Spinal cord (tissue), 9 donors: ENCODE measurements at regions not wholly inside any gene's neighbourhood (a gene's known extent, or its start where the extent isn't known, plus 50 kb on each side); places are given as distances from the start of the nearest gene placed in this dataset.

Experiments
- DNase-seq, 6 donors: peaks; one replicate each; pipeline versions ENCODE4 v3.0.0 to v3.0.0-alpha.2; 2013 to 2015; ENCODE audit warnings: low spot score in 6 of 6, low read depth in 4 of 6
- H3K27ac ChIP-seq: one replicate; pipeline ENCODE4 v1.5.1; 2013; ENCODE audit warnings: low read depth, low read length, control low read depth
- H3K27me3 ChIP-seq: one replicate; pipeline ENCODE4 v1.6.1; 2013; ENCODE audit warnings: low read length; ENCODE audit not compliant: control insufficient read depth, insufficient read depth
- H3K36me3 ChIP-seq: one replicate; pipeline ENCODE4 v1.6.1; 2013; ENCODE audit warnings: low read length; ENCODE audit not compliant: control insufficient read depth, insufficient read depth
- H3K4me1 ChIP-seq: one replicate; pipeline ENCODE4 v1.6.1; 2013; ENCODE audit warnings: low read length; ENCODE audit not compliant: control insufficient read depth, insufficient read depth
- H3K4me3 ChIP-seq: one replicate; pipeline ENCODE4 v1.5.1; 2013; ENCODE audit warnings: low read depth, low read length, control low read depth
- H3K9me3 ChIP-seq: one replicate; pipeline ENCODE4 v1.6.1; 2013; ENCODE audit warnings: low read length; ENCODE audit not compliant: control insufficient read depth, insufficient read depth
- WGBS: methylation state at CpG from one replicate; pipeline ENCODE4 v1.1.5; 2013; ENCODE audit warnings: missing lambda C conversion rate; ENCODE audit not compliant: insufficient coverage; 5-methylcytosine and 5-hydroxymethylcytosine counted together
- donor health status: healthy.

DNA sequence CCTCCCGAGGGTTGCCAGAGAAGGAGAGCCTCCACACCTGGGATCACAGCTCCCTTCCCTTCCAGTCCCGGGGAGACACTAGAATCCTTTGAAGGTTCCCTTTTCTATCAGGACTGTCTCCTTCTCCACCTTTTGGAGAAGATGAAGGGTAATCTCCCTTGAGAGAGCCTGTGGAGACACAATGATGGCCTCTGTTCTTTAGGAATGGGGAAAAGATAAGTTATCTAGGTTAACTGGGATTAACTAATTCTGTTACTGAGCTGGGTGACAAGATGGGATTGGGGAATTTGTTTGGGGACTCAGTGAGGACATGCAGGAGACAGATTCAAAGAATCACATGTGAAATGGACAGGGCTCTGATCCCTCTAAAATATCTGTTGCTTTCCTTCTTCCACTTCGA is 181.1 kb upstream of the BMPER start:
- Histone ChIP-seq H3K4me1 (peaks cover 15% of the 10 kb centered on the region), H3K4me3 (no peak overlapping the region), H3K9me3 (no peaks in the 10 kb centered on the region), H3K27me3 (peaks cover 2% of the 10 kb centered on the region), H3K36me3 (peaks cover 2% of the 10 kb centered on the region), H3K27ac (no peak overlapping the region)
- WGBS, result 86% methylated on average over 1 of the region's 3 CpGs
- DNase-seq, result no peak

DNA sequence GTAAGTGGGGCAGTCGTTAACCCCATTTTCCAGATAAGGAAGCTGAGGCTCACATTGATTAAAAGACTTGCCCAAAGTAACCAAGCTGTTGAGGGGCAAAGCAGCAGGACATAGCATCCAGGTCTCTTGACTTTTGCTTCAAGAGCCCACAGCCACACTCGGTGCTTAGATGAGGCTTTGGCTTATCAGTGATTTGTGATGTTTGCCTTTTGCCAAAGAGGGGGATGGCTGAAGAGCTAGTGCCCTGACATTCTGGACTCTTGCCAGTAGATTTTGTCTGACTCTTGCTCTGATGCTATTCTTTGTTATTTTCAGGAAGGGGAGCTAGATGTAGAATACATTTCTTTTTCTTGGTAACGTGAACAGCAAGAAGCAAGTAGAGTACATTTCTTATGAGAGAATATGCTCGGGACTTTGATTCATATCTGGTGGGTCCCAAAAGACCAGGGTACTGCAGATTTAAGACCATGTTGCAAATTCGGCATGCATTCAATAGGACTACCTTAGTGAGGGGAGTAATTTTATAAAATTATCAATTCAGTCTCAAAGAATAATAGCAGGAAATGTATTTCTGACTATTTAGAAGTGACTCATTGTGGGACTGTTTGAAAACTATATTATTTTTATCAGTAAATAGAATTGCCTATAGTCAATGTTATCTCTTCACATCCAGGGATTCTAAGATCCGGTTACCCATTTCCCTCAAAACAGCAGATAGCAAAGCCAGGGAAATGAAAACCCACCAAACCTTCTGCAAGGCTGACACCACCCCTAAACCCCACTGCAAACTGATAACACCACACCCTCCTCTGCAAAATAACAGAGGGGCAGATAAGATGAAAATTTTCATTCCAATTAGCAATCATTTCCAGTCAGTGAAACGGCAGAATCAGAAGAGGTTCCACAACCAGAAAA is 180.0 kb upstream of the BMPER start:
- Histone ChIP-seq H3K9me3 (no peaks in the 10 kb centered on the region), H3K36me3 (peaks cover 2% of the 10 kb centered on the region), H3K4me1 (peaks cover 16% of the 10 kb centered on the region), H3K27ac (no peak overlapping the region), H3K4me3 (no peak overlapping the region), H3K27me3 (peaks cover 2% of the 10 kb centered on the region)
- WGBS, result 87% methylated on average over 4 of the region's 7 CpGs
- no peak for DNase-seq

DNA sequence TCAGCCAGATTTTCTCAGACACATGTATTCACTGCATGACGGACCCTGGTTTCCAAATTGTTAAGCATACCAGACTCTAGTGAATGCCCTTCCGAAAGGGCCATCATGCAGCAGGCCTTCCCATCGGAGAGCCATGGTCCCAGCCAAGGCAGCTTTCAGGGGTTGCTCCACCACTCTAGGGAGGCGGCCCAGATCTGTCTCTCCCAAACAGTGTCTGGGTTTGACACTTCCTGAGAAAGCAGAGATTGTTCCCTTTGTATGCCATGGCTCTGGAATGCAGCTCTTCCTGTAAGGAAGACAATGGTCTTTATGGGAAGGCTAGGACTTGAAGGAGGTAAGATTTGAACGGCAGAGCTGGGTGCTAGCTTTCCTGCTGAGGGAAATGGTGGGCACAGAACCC is 178.8 kb upstream of the BMPER start:
- Histone ChIP-seq H3K27ac (no peak overlapping the region), H3K4me3 (no peak overlapping the region), H3K4me1 (peaks cover 16% of the 10 kb centered on the region), H3K36me3 (peaks cover 2% of the 10 kb centered on the region), H3K9me3 (no peaks in the 10 kb centered on the region), H3K27me3 (peaks cover 2% of the 10 kb centered on the region)
- no peak for DNase-seq
- WGBS, result 69% methylated on average over 5 of the region's 5 CpGs

DNA sequence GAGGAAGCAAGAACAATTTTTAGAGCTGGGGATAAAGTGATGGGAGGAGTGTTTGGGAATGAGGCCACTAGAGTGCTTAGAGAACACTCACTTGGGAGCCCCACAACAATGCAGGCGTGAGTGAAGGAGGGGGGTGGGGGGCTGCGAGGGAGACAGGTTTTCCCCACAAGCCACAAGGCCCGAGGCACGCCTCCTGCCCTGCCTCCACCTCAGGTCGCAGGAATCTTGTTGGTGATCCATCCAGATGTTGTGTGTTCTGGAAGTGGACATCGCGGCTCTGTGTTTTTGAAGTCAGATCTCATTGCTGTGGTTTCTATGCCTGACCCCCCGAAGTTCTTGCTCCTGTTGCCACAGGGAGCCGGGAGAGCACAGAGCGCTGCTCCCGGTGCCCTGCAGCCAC is 178.0 kb upstream of the BMPER start:
- 68% methylated on average over 11 of the region's 11 CpGs for WGBS
- no peak overlapping the region for H3K27ac ChIP-seq
- no peak overlapping the region for H3K4me3 ChIP-seq
- no peaks in the 10 kb centered on the region for H3K9me3 ChIP-seq
- H3K36me3 ChIP-seq, result peaks cover 2% of the 10 kb centered on the region
- peaks cover 14% of the 10 kb centered on the region for H3K4me1 ChIP-seq
- H3K27me3 ChIP-seq, result peaks cover 2% of the 10 kb centered on the region
- DNase-seq, result no peak

DNA sequence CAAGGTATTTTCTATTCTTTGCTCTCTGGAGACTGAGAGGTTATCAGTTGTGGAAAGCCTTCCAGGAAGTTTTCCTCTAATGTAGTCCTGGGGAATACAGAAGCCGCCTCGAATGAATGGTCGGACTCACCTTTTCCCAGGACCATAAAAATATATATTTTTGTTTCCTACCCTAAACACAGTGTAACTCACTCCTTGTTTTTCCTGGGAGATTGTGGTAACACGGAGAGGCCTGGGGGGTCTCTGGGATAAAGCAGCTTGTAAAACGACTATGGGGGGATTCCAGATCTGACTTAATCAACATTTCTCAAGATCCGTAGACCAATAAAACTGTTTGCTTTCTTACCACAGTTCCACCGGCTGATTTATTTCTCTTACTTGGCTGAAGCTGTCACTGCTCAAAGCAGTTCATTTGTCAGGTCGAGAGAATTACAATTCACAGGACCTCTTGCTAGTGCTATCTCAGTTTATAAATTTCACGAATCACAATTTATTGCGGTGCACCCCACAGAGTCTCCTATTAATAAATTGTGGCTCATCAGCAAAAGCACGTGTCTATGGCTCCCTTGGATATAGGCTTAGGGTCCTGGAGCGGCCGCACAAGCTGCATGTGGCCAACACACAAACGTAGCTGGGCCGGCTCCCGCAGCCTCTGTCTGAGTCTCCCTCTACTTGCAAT is 176.3 kb upstream of the BMPER start:
- Histone ChIP-seq H3K27ac (no peak overlapping the region), H3K36me3 (no peaks in the 10 kb centered on the region), H3K27me3 (peaks cover 2% of the 10 kb centered on the region), H3K4me1 (peaks cover 13% of the 10 kb centered on the region), H3K4me3 (no peak overlapping the region), H3K9me3 (no peaks in the 10 kb centered on the region)
- 33% methylated on average over 11 of the region's 16 CpGs for WGBS
- DNase-seq, result peak in 2 of 6 donors; percentile 6 to 82

DNA sequence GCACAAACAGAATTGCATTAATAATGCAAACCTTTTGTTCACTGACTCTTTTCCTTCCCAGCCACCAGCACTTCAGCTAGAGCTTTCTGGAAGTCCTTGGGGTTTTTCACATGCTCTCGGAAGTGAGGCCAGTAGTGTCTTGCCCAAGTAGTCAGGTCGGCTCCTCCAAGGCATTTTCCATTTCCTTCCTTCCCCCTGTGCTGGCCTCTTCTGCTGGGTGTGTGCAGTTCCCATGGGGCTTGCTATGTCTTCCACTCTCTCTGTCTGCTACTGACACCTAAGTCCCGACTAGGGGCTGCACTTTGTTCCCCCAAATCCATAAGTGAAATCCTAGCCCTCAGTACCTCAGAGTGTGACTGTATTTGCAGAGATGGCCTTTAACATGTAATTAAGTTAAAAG is 175.6 kb upstream of the BMPER start:
- Histone ChIP-seq H3K4me1 (peaks cover 13% of the 10 kb centered on the region), H3K36me3 (no peaks in the 10 kb centered on the region), H3K9me3 (no peaks in the 10 kb centered on the region), H3K4me3 (no peak overlapping the region), H3K27me3 (peaks cover 2% of the 10 kb centered on the region), H3K27ac (no peak overlapping the region)
- 66% methylated on average over 3 of the region's 3 CpGs for WGBS
- DNase-seq, result peak in 1 of 6 donors; percentile 20

DNA sequence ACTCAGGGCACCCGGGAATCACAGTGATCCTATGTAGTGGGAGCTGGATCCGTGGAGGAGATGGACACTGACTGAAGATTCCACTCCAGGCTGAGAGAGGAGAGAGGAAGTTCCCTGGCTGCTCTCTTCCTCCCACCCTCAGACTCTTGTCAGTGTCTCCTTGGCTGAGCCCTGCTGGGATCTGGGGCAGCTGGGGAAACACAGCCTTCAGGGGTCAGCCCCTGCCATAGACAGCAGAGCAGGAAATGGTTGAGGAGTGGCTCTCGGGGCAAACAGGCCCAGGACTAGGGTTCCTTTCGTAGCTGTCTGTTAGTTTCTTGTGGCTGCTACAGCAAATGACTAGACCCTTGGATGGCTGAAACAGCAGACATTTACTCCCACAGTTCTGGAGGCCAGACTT is 174.4 kb upstream of the BMPER start:
- 97% methylated on average over 2 of the region's 4 CpGs for WGBS
- no peaks in the 10 kb centered on the region for H3K9me3 ChIP-seq
- no peak overlapping the region for H3K4me3 ChIP-seq
- DNase-seq, result no peak
- no peaks in the 10 kb centered on the region for H3K36me3 ChIP-seq
- H3K4me1 ChIP-seq, result peaks cover 13% of the 10 kb centered on the region
- no peak overlapping the region for H3K27ac ChIP-seq
- peaks cover 2% of the 10 kb centered on the region for H3K27me3 ChIP-seq

DNA sequence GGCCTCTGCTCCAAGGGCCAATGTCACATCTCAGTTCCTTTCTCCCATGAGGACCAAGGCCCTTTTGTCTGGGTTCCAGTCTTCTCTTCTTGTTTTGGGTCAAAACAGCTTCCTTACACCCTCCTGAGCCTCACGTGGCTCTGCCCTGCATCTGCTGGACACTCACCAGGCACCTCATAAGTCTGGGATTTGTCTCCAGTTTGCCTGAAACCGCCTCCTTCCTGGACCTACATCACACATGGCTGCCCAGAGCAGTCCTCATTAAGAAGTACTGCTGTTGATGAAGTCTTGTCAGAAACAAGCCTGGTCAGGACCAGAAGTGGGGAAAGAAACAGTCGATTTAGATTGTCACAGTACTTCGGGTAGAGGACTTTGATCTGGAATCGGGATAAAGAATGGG is 173.4 kb upstream of the BMPER start:
- H3K27me3 ChIP-seq, result peaks cover 2% of the 10 kb centered on the region
- no peak overlapping the region for H3K4me3 ChIP-seq
- no peaks in the 10 kb centered on the region for H3K36me3 ChIP-seq
- no peaks in the 10 kb centered on the region for H3K9me3 ChIP-seq
- no peak overlapping the region for H3K27ac ChIP-seq
- DNase-seq, result no peak
- WGBS, result 81% methylated on average over 1 of the region's 5 CpGs
- peaks cover 13% of the 10 kb centered on the region for H3K4me1 ChIP-seq

DNA sequence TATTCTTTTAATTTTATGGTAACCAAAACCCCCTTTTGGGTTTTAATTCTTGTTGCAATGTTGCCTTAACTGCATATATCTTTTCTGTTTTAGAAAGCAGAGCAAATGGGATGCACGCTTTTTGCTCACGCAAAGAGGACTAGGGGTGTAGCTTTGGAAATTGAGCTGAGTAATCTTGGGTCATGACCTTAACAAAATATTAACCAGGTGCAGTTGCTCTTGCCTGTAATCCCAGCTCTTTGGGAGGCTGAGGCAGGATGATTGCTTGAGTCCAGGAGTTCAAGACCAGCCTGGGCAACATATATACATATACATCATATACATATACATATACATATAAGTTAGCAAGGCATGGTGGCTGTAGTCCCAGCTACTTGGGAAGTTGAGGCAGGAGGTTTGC is 172.9 kb upstream of the BMPER start:
- H3K4me1 ChIP-seq, result peaks cover 9% of the 10 kb centered on the region
- H3K9me3 ChIP-seq, result no peaks in the 10 kb centered on the region
- H3K27ac ChIP-seq, result no peak overlapping the region
- H3K4me3 ChIP-seq, result no peak overlapping the region
- no CpG with 5 or more reads among the region's 2 CpGs for WGBS
- H3K36me3 ChIP-seq, result no peaks in the 10 kb centered on the region
- no peak for DNase-seq
- H3K27me3 ChIP-seq, result no peaks in the 10 kb centered on the region
